GM18499 (cell line): ENCODE measurements at regions not wholly inside any gene's neighbourhood (a gene's known extent, or its start where the extent isn't known, plus 50 kb on each side); places are given as distances from the start of the nearest gene placed in this dataset.

Experiments used
- ATAC-seq: cut with Tn5 transposase; IDR thresholded peaks from one replicate; pipeline ENCODE4 v1.9.1; 2021; ENCODE audit warnings: moderate number of reproducible peaks; ENCODE audit not compliant: insufficient read depth, unreplicated experiment

GRCh38 chr2:156647377-156648010, 211.3 kb downstream of the GPD2 start:
- no peak for ATAC-seq

GRCh38 chr2:156648522-156648921, 212.3 kb downstream of the GPD2 start:
- no peak for ATAC-seq

GRCh38 chr2:156649596-156649995, 213.4 kb downstream of the GPD2 start:
- no peak for ATAC-seq

DNA sequence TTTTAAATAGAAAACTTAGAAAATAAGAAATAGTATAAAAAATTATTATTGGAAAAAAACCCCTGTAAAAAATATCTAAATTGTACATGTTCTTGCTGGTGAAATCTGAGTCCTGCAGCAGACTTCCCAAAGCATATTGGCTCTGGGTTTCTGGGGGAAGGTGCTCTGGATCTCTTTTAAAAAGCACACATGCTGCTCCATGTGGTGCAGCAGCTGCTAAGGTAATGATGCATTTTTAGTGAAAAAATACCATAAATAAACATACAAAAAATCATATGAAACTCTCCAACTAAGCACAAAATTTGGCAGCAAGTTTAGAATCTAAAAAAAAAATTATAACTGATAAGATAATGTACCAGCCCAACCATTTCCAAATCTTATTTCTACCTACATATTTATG, 216.5 kb downstream of the GPD2 start:
- no peak for ATAC-seq

GRCh38 chr2:156653675-156654074, 217.5 kb downstream of the GPD2 start:
- no peak for ATAC-seq

- no peak for ATAC-seq
Observed at GRCh38 chr2:156657809-156658208, 221.6 kb downstream of the GPD2 start.

DNA sequence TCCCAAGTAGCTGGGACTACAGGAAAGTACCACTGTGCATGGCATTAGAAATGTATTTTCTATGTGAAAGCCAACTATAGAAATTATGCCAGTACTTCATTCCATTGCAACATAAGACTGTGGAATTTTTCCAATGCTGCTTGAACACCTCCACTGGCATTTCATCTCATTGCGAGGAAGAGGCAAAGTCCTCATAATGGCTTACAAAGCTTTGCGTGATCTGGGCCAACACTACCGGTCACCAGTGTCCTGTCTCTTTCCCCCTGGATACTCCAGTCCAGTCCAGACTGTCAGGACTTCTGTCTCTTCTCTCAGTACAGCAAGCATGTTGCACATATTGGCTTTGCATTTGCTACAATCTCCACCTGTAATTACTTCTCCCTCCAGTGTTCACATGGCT, 223.5 kb downstream of the GPD2 start:
- no peak for ATAC-seq

GRCh38 chr2:156663757-156664409, 227.7 kb downstream of the GPD2 start:
- no peak for ATAC-seq

DNA sequence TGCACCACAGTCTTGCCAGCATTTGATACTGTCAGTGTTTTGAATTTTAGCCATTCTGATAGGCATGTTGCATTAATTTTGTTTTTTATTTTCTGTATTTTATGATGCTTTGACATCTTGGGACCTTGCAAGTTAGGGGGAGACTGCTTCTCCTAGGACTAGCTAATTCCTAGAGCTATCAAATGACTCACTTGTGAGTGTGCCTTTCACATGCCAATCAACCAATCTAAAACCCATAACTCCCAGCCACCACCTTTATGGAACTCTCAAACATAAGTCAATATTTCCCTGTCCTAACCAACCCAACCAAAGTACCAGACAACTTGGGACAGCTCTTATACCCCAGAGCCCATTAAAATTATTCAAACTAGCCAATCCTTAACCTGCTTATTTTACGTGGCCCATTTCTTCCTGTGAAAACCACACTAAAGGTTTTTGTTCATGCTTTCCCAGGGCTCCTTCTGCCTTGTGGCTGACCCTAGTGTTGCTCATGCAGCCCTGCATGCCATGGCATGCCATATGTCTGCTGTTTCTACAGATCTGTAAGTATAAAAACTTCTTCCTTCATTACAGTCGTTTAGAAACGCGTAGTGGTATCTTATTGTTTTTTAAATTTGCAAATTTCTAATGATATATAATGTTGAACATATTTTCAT, 230.1 kb downstream of the GPD2 start:
- no peak for ATAC-seq

GRCh38 chr2:156670104-156670503, 233.9 kb downstream of the GPD2 start:
- ATAC-seq, result no peak

DNA sequence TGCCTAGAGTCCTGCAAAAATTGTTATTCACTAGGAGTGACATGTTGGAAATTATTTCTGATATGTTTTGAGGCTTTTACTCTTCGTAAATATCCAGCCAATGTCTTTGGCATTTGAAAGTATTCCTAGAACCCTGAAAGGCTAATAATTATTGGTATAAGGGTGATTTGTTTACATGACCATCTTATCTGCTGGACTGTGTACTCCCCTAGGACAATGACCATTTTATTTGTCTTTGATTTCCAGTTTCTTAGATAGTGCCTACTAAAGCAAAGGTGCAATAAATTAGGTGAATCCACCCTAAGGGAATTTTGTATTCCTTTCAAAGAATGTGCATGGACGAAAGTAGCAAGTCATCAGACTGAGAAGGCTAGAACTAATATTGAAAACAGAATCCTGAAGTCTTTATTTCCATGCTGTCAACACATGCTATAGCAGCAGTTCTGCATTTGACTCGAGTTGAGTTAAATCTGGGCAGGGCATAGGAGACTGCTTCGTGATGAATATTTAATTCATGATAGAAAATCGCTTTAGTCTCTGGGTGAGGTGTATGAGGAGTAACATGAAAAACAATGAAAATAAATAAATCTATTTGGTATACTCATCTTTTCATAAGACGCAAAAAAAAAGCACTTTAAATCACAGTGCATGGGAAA, 235.7 kb downstream of the GPD2 start:
- ATAC-seq, result no peak

DNA sequence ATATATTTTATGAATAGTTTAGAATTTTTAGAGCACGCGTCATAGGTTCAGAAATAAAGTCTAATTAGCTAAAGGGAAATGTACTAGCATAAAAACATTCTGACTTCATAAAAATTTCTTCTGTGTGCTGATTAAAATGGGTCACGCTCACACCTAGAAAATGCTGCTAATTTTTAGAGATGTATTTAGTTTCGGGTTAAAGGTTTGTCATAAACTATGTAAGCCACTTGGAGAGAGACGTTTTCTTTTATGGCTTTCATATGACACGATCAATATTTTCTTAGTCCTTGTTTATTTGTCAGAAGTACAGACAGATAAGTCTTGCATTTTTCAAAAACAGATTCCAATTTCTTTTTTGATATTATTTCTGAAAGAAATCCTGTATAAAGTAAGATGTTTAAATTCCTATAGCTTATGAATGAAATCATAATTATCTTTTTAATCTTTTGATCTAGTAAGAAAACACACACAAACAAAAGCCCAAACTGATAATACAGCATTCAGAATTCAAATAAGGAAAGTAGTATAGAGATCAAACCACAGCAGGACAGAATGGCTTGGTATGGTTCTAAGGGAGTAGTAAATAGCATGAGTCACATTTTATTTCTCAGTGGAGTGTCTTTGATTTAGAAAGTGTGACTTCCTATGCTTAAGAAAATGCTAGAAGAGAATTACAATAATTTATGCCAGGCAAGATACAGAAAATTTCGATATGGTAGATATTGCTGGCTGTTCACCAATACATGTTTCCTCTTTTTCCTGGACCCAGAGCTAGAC, 236.6 kb downstream of the GPD2 start:
- no peak for ATAC-seq

DNA sequence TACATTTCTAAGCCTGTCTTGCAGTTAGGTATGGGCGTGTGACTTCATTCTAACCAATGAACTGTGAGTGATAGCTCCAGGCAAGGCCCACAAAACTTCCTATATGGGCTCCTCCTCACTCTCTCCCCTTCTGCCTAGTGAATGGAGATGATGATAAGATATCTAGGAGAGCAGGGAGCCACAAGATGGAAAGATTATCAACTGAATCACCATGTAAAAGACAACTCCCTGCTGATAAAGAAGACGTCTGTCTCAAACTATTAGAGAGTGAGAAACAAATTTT, 237.1 kb downstream of the GPD2 start:
- ATAC-seq, result no peak

DNA sequence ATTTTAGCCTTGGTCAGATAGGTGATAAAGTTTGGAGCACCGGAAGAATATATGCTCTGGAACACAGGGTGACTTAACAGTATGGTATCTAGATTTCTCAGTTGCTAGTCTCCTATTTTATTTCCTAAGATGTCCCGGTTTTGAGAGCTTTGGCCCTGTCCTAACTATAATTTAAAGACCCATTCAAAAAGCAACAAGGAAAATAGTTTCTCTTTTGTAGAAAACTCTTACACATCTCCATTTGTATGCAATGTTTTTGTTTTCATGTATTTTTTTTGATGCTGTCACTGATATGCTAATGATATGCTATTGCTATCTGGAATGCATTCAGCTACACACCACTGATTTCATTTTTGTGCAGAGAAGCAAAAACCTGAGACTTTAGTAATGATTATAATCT, 237.8 kb downstream of the GPD2 start:
- ATAC-seq, result no peak

GRCh38 chr2:156675896-156676295, 239.7 kb downstream of the GPD2 start:
- ATAC-seq, result no peak

- ATAC-seq, result no peak
Observed at GRCh38 chr2:156679820-156680219, 243.6 kb downstream of the GPD2 start.

DNA sequence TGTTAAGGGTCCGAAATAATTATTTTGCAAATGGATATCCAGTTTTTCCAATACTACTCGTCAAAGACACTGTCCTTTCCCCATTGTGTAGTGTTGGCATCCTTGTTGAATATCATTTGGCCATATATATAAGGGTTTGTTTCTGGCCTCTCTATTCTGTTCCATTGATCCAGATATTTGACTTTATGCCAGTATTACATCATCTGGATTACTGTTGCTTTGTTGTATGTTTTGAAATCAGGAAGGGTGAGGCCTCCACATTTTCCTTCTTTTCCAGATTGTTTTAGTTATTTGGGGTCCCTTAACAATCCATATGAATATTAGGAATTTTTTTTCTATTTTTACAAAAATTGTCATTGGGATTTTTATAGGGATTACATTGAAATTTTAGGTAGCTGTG, 244.1 kb downstream of the GPD2 start:
- no peak for ATAC-seq

DNA sequence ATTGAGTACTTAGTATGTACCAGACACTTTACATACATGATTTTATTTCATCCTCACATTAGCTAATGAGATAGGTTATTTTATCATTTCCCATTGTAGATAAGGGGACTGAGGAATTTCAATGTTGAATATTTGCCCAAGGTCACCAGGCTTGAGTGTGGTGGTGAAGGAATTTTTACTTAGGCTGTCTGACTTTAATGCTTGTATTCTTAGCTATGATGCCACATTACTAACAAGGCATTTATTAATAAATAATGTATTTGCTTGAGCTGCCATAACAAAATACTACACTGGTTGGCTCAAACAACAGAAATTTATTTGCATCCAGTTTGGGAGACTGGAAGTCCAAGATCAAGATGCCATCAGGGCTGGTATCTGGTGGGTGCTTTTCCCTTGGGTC, 250.9 kb downstream of the GPD2 start:
- no peak for ATAC-seq

GRCh38 chr2:156687715-156688114, 251.5 kb downstream of the GPD2 start:
- ATAC-seq, result no peak

DNA sequence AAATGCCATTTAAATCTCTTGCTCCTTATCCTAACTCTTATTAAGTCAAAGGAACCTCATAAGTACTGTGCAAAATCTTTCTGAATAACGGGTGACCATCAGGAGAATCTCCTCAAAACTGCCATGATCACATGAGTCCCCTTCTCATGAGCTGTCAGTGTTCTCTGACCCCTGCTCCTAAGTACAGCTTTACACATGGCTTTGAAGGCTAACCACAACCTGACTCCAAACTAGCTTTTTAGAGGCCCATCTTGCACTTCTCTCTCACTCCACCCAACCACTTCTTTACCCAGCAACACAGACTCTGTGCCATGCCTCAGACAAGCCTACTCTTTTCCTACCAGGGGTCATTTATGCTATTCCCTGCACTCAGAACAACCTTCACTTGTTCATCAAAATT, 253.8 kb downstream of the GPD2 start:
- no peak for ATAC-seq

DNA sequence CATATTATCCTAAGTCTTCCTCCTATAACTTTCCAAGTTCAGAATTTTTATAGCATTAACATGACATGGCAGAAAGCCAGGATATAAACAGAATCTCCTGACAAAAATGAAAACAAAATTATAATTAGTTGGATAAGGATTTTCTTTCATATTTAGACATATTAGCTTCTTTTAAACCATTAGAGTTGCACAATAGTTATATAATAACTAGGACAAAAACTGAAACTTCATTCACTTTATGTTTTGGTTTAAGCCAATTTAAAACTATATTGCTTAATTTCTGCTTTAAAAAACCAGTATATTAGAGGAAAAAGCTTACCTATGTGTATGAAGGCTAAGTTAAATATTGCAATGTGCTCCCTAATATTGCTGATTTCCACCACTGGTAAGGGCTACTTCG, 254.8 kb downstream of the GPD2 start:
- no peak for ATAC-seq
